RWPE2 (cell line): ENCODE measurements at regions not wholly inside any gene's neighbourhood (a gene's known extent, or its start where the extent isn't known, plus 50 kb on each side); places are given as distances from the start of the nearest gene placed in this dataset.
"Not testable (repeated sequence)": the region's sequence is repeated elsewhere in the genome, so short reads cannot be mapped to it uniquely, and the experiment has no call there.

Experiments
- ATAC-seq: fragments of 200-7000 bp; cut with Tn5 transposase; 3 replicates; pipeline ENCODE4 v1.9.1; 2021; ENCODE audit warnings: low read depth
- DNase-seq: peaks from one replicate; pipeline ENCODE4 v3.0.0-alpha.2; 2020; ENCODE audit warnings: low spot score
- H3K27ac ChIP-seq: fragments of 450-650 bp; 2 replicates; pipeline ENCODE4 v1.5.1; 2017; ENCODE audit warnings: mild to moderate bottlenecking; ENCODE audit not compliant: poor library complexity, severe bottlenecking
- H3K27me3 ChIP-seq: fragments of 250-450 bp; sonication (Bioruptor Pico); 2 replicates; pipeline ENCODE4 v1.5.1; 2021; ENCODE audit warnings: mild to moderate bottlenecking, moderate library complexity; ENCODE audit not compliant: insufficient read depth, poor library complexity, severe bottlenecking
- H3K36me3 ChIP-seq: fragments of 250-450 bp; sonication (Bioruptor Pico); 2 replicates; pipeline ENCODE4 v1.5.1; 2020; ENCODE audit warnings: low read depth, mild to moderate bottlenecking, moderate library complexity
- H3K4me1 ChIP-seq: fragments of 250-450 bp; sonication (Bioruptor Pico); 2 replicates; pipeline ENCODE4 v1.5.1; 2021; ENCODE audit warnings: mild to moderate bottlenecking, moderate library complexity; ENCODE audit not compliant: insufficient read depth, poor library complexity, severe bottlenecking
- H3K4me3 ChIP-seq: fragments of 250-450 bp; sonication (Bioruptor Pico); 2 replicates; pipeline ENCODE4 v1.5.1; 2021; ENCODE audit warnings: mild to moderate bottlenecking, moderate library complexity; ENCODE audit not compliant: severe bottlenecking
- H3K9me3 ChIP-seq: fragments of 250-450 bp; sonication (Bioruptor Pico); 2 replicates; pipeline ENCODE4 v1.5.1; 2021; ENCODE audit warnings: mild to moderate bottlenecking, moderate library complexity; ENCODE audit not compliant: severe bottlenecking
- CTCF ChIP-seq: fragments of 450-650 bp; IDR thresholded peaks from one replicate; pipeline ENCODE4 v1.5.1; 2017; ENCODE audit warnings: mild to moderate bottlenecking, moderate library complexity; ENCODE audit not compliant: poor library complexity, severe bottlenecking

GRCh38 chr2:132009177-132009873 is 152.4 kb downstream of the ANKRD30BL start:
- Histone ChIP-seq H3K4me3 (no peak overlapping the region), H3K36me3 (no peaks in the 10 kb centered on the region), H3K27me3 (peaks cover 35% of the 10 kb centered on the region), H3K27ac (no peak overlapping the region), H3K4me1 (no peaks in the 10 kb centered on the region), H3K9me3 (no peaks in the 10 kb centered on the region)
- TF ChIP-seq CTCF: no peak
- no peak for ATAC-seq
- DNase-seq: no peak

- not testable (repeated sequence) for DNase-seq, H3K9me3 ChIP-seq, H3K27ac ChIP-seq, ATAC-seq, H3K27me3 ChIP-seq, H3K4me3 ChIP-seq, H3K36me3 ChIP-seq, H3K4me1 ChIP-seq
Observed at GRCh38 chr2:131990751-131991150, 171.0 kb downstream of the ANKRD30BL start.

GRCh38 chr2:131966671-131967070 is 195.1 kb downstream of the ANKRD30BL start:
- H3K9me3 ChIP-seq, H3K27me3 ChIP-seq, H3K27ac ChIP-seq, ATAC-seq, H3K36me3 ChIP-seq, H3K4me3 ChIP-seq, H3K4me1 ChIP-seq, DNase-seq: not testable (repeated sequence)

GRCh38 chr2:131966256-131966655 is 195.5 kb downstream of the ANKRD30BL start:
- Histone ChIP-seq H3K4me3 (no peak overlapping the region), H3K9me3 (no peaks in the 10 kb centered on the region), H3K27ac (no peak overlapping the region), H3K36me3 (no peaks in the 10 kb centered on the region), H3K4me1 (no peaks in the 10 kb centered on the region), H3K27me3 (no peaks in the 10 kb centered on the region)
- TF ChIP-seq CTCF: no peak
- DNase-seq: peak; percentile 21
- no peak for ATAC-seq

GRCh38 chr2:131958019-131958609 is 203.6 kb downstream of the ANKRD30BL start:
- H3K27ac ChIP-seq, H3K4me3 ChIP-seq, ATAC-seq, H3K9me3 ChIP-seq, H3K4me1 ChIP-seq, DNase-seq, H3K36me3 ChIP-seq, H3K27me3 ChIP-seq: not testable (repeated sequence)

GRCh38 chr2:131948641-131949040 is 213.1 kb downstream of the ANKRD30BL start:
- H3K4me3 ChIP-seq, H3K9me3 ChIP-seq, H3K4me1 ChIP-seq, DNase-seq, H3K27me3 ChIP-seq, H3K27ac ChIP-seq, H3K36me3 ChIP-seq, ATAC-seq: not testable (repeated sequence)

GRCh38 chr2:131923287-131923686 is 238.5 kb downstream of the ANKRD30BL start:
- not testable (repeated sequence) for H3K36me3 ChIP-seq, H3K27ac ChIP-seq, H3K4me1 ChIP-seq, H3K27me3 ChIP-seq, DNase-seq, H3K4me3 ChIP-seq, H3K9me3 ChIP-seq
- peak; percentile 97 for ATAC-seq

GRCh38 chr2:131922854-131923253 is 238.9 kb downstream of the ANKRD30BL start:
- ATAC-seq, H3K27ac ChIP-seq, H3K4me3 ChIP-seq, H3K36me3 ChIP-seq, DNase-seq, H3K27me3 ChIP-seq, H3K4me1 ChIP-seq, H3K9me3 ChIP-seq: not testable (repeated sequence)
